H1 (cell line): ENCODE measurements at regions not wholly inside any gene's neighbourhood (a gene's known extent, or its start where the extent isn't known, plus 50 kb on each side); places are given as distances from the start of the nearest gene placed in this dataset.

Source experiments
- CTCF ChIA-PET: fragments of 300-600 bp; sonication (Branson Sonifier 250); formaldehyde crosslinking; loops from one replicate; lab custom pipeline; 2021; ENCODE audit not compliant: partially characterized antibody; lab: Charles Lee
- POLR2A ChIA-PET: fragments of 300-600 bp; sonication (Branson Sonifier 250); formaldehyde crosslinking; loops from one replicate; lab custom pipeline; 2021; ENCODE audit warnings: inconsistent platforms; ENCODE audit not compliant: partially characterized antibody; lab: Charles Lee
- DNase-seq, 2 experiments: peaks; one replicate each; pipeline versions ENCODE4 v3.0.0 to v3.0.0-alpha.2; 2010 to 2022; ENCODE audit warnings: low spot score in 2 of 2, low read depth in 1 of 2, mixed read lengths in 1 of 2
- FAIRE-seq: peaks from 2 replicates; lab custom pipeline; 2011; peaks lifted over from hg19 to GRCh38; lab: Jason Lieb, UNC
- H2AFZ ChIP-seq: 2 replicates; pipeline ENCODE4 v1.8.1; 2012; ENCODE audit warnings: low read length, inconsistent platforms
- H2AK5ac ChIP-seq: 2 replicates; pipeline ENCODE4 v1.6.1; 2013; ENCODE audit warnings: low read depth, low read length
- H2BK120ac ChIP-seq: replicated peaks from 2 replicates; pipeline ENCODE3; 2013; ENCODE audit warnings: low read depth, low read length, inconsistent platforms
- H2BK12ac ChIP-seq: 2 replicates; pipeline ENCODE4 v1.6.1; 2013; ENCODE audit warnings: low read depth, low read length
- H2BK15ac ChIP-seq: 2 replicates; pipeline ENCODE4 v1.6.1; 2013; ENCODE audit warnings: low read length
- H2BK20ac ChIP-seq: 2 replicates; pipeline ENCODE4 v1.6.1; 2013; ENCODE audit warnings: low read length
- H2BK5ac ChIP-seq: 2 replicates; pipeline ENCODE4 v1.6.1; 2013; ENCODE audit warnings: low read depth, low read length
- H3K14ac ChIP-seq: 2 replicates; pipeline ENCODE4 v1.6.1; 2013; ENCODE audit warnings: inconsistent platforms; ENCODE audit not compliant: insufficient read length
- H3K18ac ChIP-seq: 2 replicates; pipeline ENCODE4 v1.6.1; 2013; ENCODE audit warnings: low read length; ENCODE audit errors: extremely low read depth
- H3K23ac ChIP-seq: 2 replicates; pipeline ENCODE4 v1.6.1; 2013; ENCODE audit warnings: inconsistent platforms; ENCODE audit not compliant: insufficient read length
- H3K23me2 ChIP-seq: 2 replicates; pipeline ENCODE4 v1.6.1; 2013; ENCODE audit warnings: low read depth, low read length
- H3K27ac ChIP-seq: 2 replicates; pipeline ENCODE4 v1.6.1; 2011; ENCODE audit warnings: low read depth, low read length, inconsistent platforms
- H3K27me3 ChIP-seq, 4 experiments: replicated peaks in 1 of 4; 1 replicate in 1 of 4; 2 replicates in 3 of 4; pipeline versions ENCODE4 v1.6.1 to v1.8.1; 2011 to 2013; ENCODE audit warnings: low read length in 3 of 4, mild to moderate bottlenecking in 3 of 4, inconsistent platforms in 2 of 4, mixed read lengths in 2 of 4, moderate library complexity in 1 of 4; ENCODE audit not compliant: control insufficient read depth in 3 of 4, insufficient read depth in 3 of 4; ENCODE audit errors: extremely low read depth in 1 of 4
- H3K36me3 ChIP-seq, 4 experiments: 2 replicates each; pipeline versions ENCODE4 v1.6.1 to v1.8.1; 2011 to 2013; ENCODE audit warnings: mild to moderate bottlenecking in 4 of 4, low read length in 3 of 4, moderate library complexity in 2 of 4, control low read depth in 1 of 4, inconsistent platforms in 1 of 4; ENCODE audit not compliant: insufficient read depth in 4 of 4, control insufficient read depth in 2 of 4
- H3K4ac ChIP-seq: replicated peaks from 2 replicates; pipeline ENCODE3; 2013; ENCODE audit warnings: low read length, low read depth, mixed read lengths, inconsistent platforms; ENCODE audit not compliant: insufficient read length
- H3K4me1 ChIP-seq, 4 experiments: replicated peaks in 1 of 4; 1 replicate in 1 of 4; 2 replicates in 3 of 4; pipeline versions ENCODE4 v1.6.1 to v1.8.1; 2011 to 2013; ENCODE audit warnings: low read length in 3 of 4, inconsistent platforms in 2 of 4, mixed read lengths in 1 of 4; ENCODE audit not compliant: insufficient read depth in 4 of 4, control insufficient read depth in 3 of 4
- H3K4me2 ChIP-seq, 2 experiments: 2 replicates each; pipeline versions ENCODE4 v1.6.1 to v1.8.1; 2011 to 2013; ENCODE audit warnings: low read depth in 2 of 2, low read length in 2 of 2, control low read depth in 1 of 2, inconsistent platforms in 1 of 2, mild to moderate bottlenecking in 1 of 2; ENCODE audit not compliant: insufficient read depth in 1 of 2
- H3K4me3 ChIP-seq, 4 experiments: fragments of 200-600, 300-600 bp in 1 of 4; sonication (generic), shearing (Covaris generic), sonication (Bioruptor Twin) in 1 of 4; 2 replicates each; pipeline versions ENCODE4 v1.5.1 to v1.8.1; 2011 to 2016; ENCODE audit warnings: low read length in 4 of 4, low read depth in 3 of 4, control low read depth in 2 of 4, inconsistent platforms in 2 of 4, mild to moderate bottlenecking in 2 of 4, mixed read lengths in 1 of 4, moderate library complexity in 1 of 4; ENCODE audit not compliant: insufficient read depth in 2 of 4; ENCODE audit errors: extremely low read depth in 1 of 4
- H3K56ac ChIP-seq: replicated peaks from 2 replicates; pipeline ENCODE3; 2013; ENCODE audit warnings: low read depth, mild to moderate bottlenecking, mixed read lengths, low read length, inconsistent platforms; ENCODE audit not compliant: insufficient read length
- H3K79me1 ChIP-seq: 2 replicates; pipeline ENCODE4 v1.6.1; 2013; ENCODE audit warnings: low read depth, low read length, control low read depth
- H3K79me2 ChIP-seq, 2 experiments: 2 replicates each; pipeline versions ENCODE4 v1.6.1 to v1.8.1; 2012 to 2013; ENCODE audit warnings: low read length in 2 of 2, mild to moderate bottlenecking in 2 of 2, inconsistent platforms in 1 of 2; ENCODE audit not compliant: insufficient read depth in 2 of 2, control insufficient read depth in 1 of 2
- H3K9ac ChIP-seq, 4 experiments: replicated peaks in 1 of 4; 1 replicate in 1 of 4; 2 replicates in 3 of 4; pipeline versions ENCODE4 v1.6.1 to v1.8.1; 2011 to 2013; ENCODE audit warnings: low read depth in 3 of 4, low read length in 3 of 4, control low read depth in 2 of 4, mild to moderate bottlenecking in 2 of 4, moderate library complexity in 2 of 4, inconsistent platforms in 1 of 4; ENCODE audit errors: extremely low read depth in 1 of 4
- H3K9me3 ChIP-seq, 2 experiments: 2 replicates each; pipeline versions ENCODE4 v1.6.1 to v1.8.1; 2012 to 2013; ENCODE audit warnings: mild to moderate bottlenecking in 2 of 2, moderate library complexity in 2 of 2, control low read depth in 1 of 2, inconsistent platforms in 1 of 2, low read depth in 1 of 2, low read length in 1 of 2, mixed read lengths in 1 of 2; ENCODE audit not compliant: insufficient read depth in 2 of 2
- H4K20me1 ChIP-seq, 2 experiments: replicated peaks in 1 of 2; 2 replicates each; pipeline versions ENCODE3 to v1.8.1; 2011 to 2013; ENCODE audit warnings: inconsistent platforms in 2 of 2, low read length in 2 of 2, mild to moderate bottlenecking in 1 of 2; ENCODE audit not compliant: insufficient read depth in 2 of 2, control insufficient read depth in 1 of 2
- H4K5ac ChIP-seq: 2 replicates; pipeline ENCODE4 v1.6.1; 2013; ENCODE audit warnings: low read length, low read depth, mixed read lengths, inconsistent platforms; ENCODE audit not compliant: insufficient read length
- H4K8ac ChIP-seq: 2 replicates; pipeline ENCODE4 v1.8.0; 2013; ENCODE audit warnings: mild to moderate bottlenecking, moderate library complexity, low read length, inconsistent platforms; ENCODE audit not compliant: insufficient read depth; ENCODE audit errors: extremely low read depth
- H4K91ac ChIP-seq: replicated peaks from 2 replicates; pipeline ENCODE3; 2013; ENCODE audit warnings: low read length, mixed read lengths, inconsistent platforms; ENCODE audit not compliant: insufficient read length
- BRCA1 ChIP-seq: IDR thresholded peaks from 2 replicates; pipeline ENCODE4 v1.6.1; 2012; ENCODE audit warnings: low read depth, low read length, improper control_type of control experiment
- CTCF ChIP-seq, 3 experiments: IDR thresholded peaks; 1 replicate in 2 of 3; 2 replicates in 1 of 3; pipeline versions ENCODE4 v1.5.1 to v1.6.1; 2011; ENCODE audit warnings: low read length in 3 of 3, mild to moderate bottlenecking in 3 of 3, inconsistent platforms in 2 of 3, low read depth in 1 of 3, moderate library complexity in 1 of 3; ENCODE audit not compliant: insufficient read depth in 1 of 3; ENCODE audit errors: control extremely low read depth in 1 of 3
- E2F6 ChIP-seq: IDR thresholded peaks from 2 replicates; pipeline ENCODE4 v1.6.1; 2012; ENCODE audit warnings: inconsistent platforms
- NANOG ChIP-seq: IDR thresholded peaks from 2 replicates; pipeline ENCODE4 v1.6.1; 2011; ENCODE audit warnings: low read length, low read depth, mild to moderate bottlenecking, inconsistent platforms; ENCODE audit not compliant: insufficient read depth, poor library complexity, severe bottlenecking
- RAD21 ChIP-seq, 2 experiments: IDR thresholded peaks in 1 of 2; conservative IDR thresholded peaks in 1 of 2; 2 replicates each; pipeline ENCODE4 v1.6.1; 2011; ENCODE audit warnings: low read depth in 2 of 2, low read length in 2 of 2, improper control_type of control experiment in 1 of 2, inconsistent platforms in 1 of 2, mild to moderate bottlenecking in 1 of 2, moderate library complexity in 1 of 2
- RNF2 ChIP-seq: fragments of 200-900, 300-1000 bp; sonication (generic); IDR thresholded peaks from 2 replicates; pipeline ENCODE4 v1.7.1; 2016; ENCODE audit warnings: borderline replicate concordance, low read depth, mild to moderate bottlenecking, antibody characterized with exemption, low read length; ENCODE audit not compliant: poor library complexity, severe bottlenecking; ENCODE audit errors: missing control alignments
- SIN3A ChIP-seq, 2 experiments: IDR thresholded peaks in 1 of 2; conservative IDR thresholded peaks in 1 of 2; 2 replicates each; pipeline ENCODE4 v1.6.1; 2011 to 2012; ENCODE audit warnings: low read length in 2 of 2, improper control_type of control experiment in 1 of 2, low read depth in 1 of 2, mild to moderate bottlenecking in 1 of 2
- SUZ12 ChIP-seq: fragments of 200-600 bp; sonication (generic); IDR thresholded peaks from 2 replicates; pipeline ENCODE4 v1.6.1; 2012; ENCODE audit warnings: mild to moderate bottlenecking, inconsistent platforms, low read length, moderate library complexity, mixed read lengths
- TBP ChIP-seq: IDR thresholded peaks from 2 replicates; pipeline ENCODE4 v1.6.1; 2011; ENCODE audit warnings: low read depth, low read length, improper control_type of control experiment
- WGBS, 2 experiments: shearing (Covaris generic) in 1 of 2; methylation state at CpG; one replicate each; pipeline versions ENCODE4 v1.1.6 to v1.1.7; 2013 to 2015; ENCODE audit warnings: low lambda C conversion rate in 2 of 2, mixed read lengths in 2 of 2, inconsistent platforms in 1 of 2, low coverage in 1 of 2, missing lambda C conversion rate in 1 of 2; ENCODE audit not compliant: insufficient replicate concordance in 2 of 2, insufficient coverage in 1 of 2, insufficient read length in 1 of 2; ENCODE audit errors: extremely low coverage in 1 of 2, missing lambda C conversion rate in 1 of 2; 5-methylcytosine and 5-hydroxymethylcytosine counted together

- Histone ChIP-seq H2BK5ac (no peak overlapping the region), H2AK5ac (no peak overlapping the region), H3K9me3 (no peaks in the 10 kb centered on the region), H3K27me3 (no peaks in the 10 kb centered on the region), H4K5ac (no peak overlapping the region), H3K27ac (no peak overlapping the region), H3K4me1 (peaks cover 0 to 2% (median 1%) of the 10 kb centered on the region in 4 experiments; a peak in 4 of 7 replicates), H3K4me2 (no peak overlapping the region), H3K4me3 (no peak overlapping the region), H3K56ac (no peak overlapping the region), H4K8ac (no peak overlapping the region), H3K23ac (no peak overlapping the region), H4K91ac (no peak overlapping the region), H3K23me2 (no peaks in the 10 kb centered on the region), H3K79me1 (no peaks in the 10 kb centered on the region), H2BK120ac (no peak overlapping the region), H2BK15ac (no peak overlapping the region), H3K79me2 (no peaks in the 10 kb centered on the region), H2BK12ac (no peak overlapping the region), H2BK20ac (no peak overlapping the region), H3K9ac (no peak overlapping the region), H3K4ac (no peak overlapping the region), H3K14ac (no peak overlapping the region), H3K36me3 (no peaks in the 10 kb centered on the region; a peak in 1 of 8 replicates), H4K20me1 (no peaks in the 10 kb centered on the region), H2AFZ (peak overlapping the region; percentile 98), H3K18ac (no peak overlapping the region)
- no peak for FAIRE-seq
- CTCF ChIA-PET, result interaction anchor here (1.0 to 3.1 kb wide), 8 partner anchors 8 to 64 kb away, joined by 3 to 26 read pairs (median 4); no protein-coding TSS in a partner anchor
- no peak for DNase-seq
- POLR2A ChIA-PET, result interaction anchor here (0.6 kb wide), 1 partner anchor 381 kb away, joined by 3 read pairs; no protein-coding TSS in a partner anchor
- WGBS, 2 experiments, result 62% methylated on average over 3 of the region's 3 CpGs; no CpG with 5 or more reads in 1 of the 2 experiments
- TF ChIP-seq RAD21 (IDR thresholded peaks at IDR 0.05 in 1 of 2, conservative IDR thresholded peaks at IDR 0.05 in 1 of 2; ENCODE audit: low read depth in 2 of 2, low read length in 2 of 2) (no peak), CTCF (IDR thresholded peaks at IDR 0.05; ENCODE audit: control extremely low read depth in 1 of 3, insufficient read depth in 1 of 3, low read depth in 1 of 3, low read length in 3 of 3) (no peak), TBP (no peak), SIN3A (conservative IDR thresholded peaks at IDR 0.05 in 1 of 2, IDR thresholded peaks at IDR 0.05 in 1 of 2; ENCODE audit: low read depth in 1 of 2, low read length in 2 of 2) (no peak), NANOG (no peak), E2F6 (no peak), BRCA1 (no peak), SUZ12 (no peak), RNF2 (no peak)
Measured at GRCh38 chr3:137097386-137097785, 139.6 kb downstream of the IL20RB start.
